ENCODE measurements at regions not wholly inside any gene's neighbourhood (a gene's known extent, or its start where the extent isn't known, plus 50 kb on each side); places are given as distances from the start of the nearest gene placed in this dataset.

GRCh38 chr13:34003656-34004055, 185.7 kb downstream of the RFC3 start:
- Mint-ChIP-seq H3K27ac (no peak overlapping the region), H3K4me1 (no peaks in the 10 kb centered on the region), H3K27me3 (peaks cover 1% of the 10 kb centered on the region), H3K36me3 (no peaks in the 10 kb centered on the region), H3K4me3 (no peak overlapping the region), H3K9me3 (no peaks in the 10 kb centered on the region)

- Mint-ChIP-seq H3K27me3 (peaks cover 1% of the 10 kb centered on the region), H3K9me3 (no peaks in the 10 kb centered on the region), H3K4me1 (no peaks in the 10 kb centered on the region), H3K36me3 (no peaks in the 10 kb centered on the region), H3K27ac (no peak overlapping the region), H3K4me3 (no peak overlapping the region)
Observed at GRCh38 chr13:34004676-34005075, 186.7 kb downstream of the RFC3 start.

DNA sequence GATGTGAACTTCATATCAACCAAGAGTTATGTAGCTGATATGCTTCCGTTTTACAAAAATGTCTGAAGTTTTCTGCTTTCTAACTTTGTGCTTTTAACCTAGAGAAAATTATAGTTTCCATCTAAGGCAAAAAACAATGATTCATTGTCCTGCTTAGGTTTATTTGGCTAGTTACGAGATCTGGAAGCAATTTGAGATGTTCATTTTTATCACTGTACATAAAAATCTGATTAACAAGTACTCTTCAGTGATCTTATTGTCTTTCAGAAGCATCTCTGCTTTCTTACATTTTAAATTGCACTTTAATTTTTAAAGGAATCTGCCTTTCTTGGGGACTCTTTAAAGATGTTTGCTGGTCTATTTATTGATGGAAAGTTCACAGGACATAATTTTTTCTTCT, 188.1 kb downstream of the RFC3 start:
- H3K4me3 Mint-ChIP-seq, result no peak overlapping the region
- H3K27me3 Mint-ChIP-seq, result peaks cover 1% of the 10 kb centered on the region
- no peaks in the 10 kb centered on the region for H3K4me1 Mint-ChIP-seq
- no peaks in the 10 kb centered on the region for H3K9me3 Mint-ChIP-seq
- H3K36me3 Mint-ChIP-seq, result no peaks in the 10 kb centered on the region
- H3K27ac Mint-ChIP-seq, result no peak overlapping the region

- H3K27me3 Mint-ChIP-seq, result peaks cover 3% of the 10 kb centered on the region
- no peak overlapping the region for H3K4me3 Mint-ChIP-seq
- no peaks in the 10 kb centered on the region for H3K36me3 Mint-ChIP-seq
- H3K4me1 Mint-ChIP-seq, result no peaks in the 10 kb centered on the region
- no peaks in the 10 kb centered on the region for H3K9me3 Mint-ChIP-seq
- H3K27ac Mint-ChIP-seq, result no peak overlapping the region
Observed at GRCh38 chr13:34011552-34012085, 193.7 kb downstream of the RFC3 start.

DNA sequence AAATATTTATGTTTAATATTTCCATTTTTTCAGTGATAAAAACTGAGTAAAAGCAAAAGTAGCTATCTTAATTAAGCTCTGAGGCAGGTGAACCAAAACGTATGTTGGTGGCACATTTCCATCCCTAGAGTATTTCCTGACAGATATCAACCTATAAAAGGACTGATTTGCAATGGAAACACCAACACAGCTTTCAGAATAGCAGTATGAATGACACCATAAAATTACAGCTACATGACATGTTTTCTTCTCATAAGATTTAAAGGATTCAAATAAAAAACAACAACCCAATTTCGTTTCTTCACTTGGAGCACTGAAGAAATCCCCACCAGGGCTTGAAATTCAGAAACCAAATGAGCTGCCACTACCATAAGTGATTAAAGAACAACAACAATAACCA, 194.4 kb downstream of the RFC3 start:
- no peaks in the 10 kb centered on the region for H3K36me3 Mint-ChIP-seq
- no peak overlapping the region for H3K4me3 Mint-ChIP-seq
- H3K27ac Mint-ChIP-seq, result no peak overlapping the region
- no peaks in the 10 kb centered on the region for H3K9me3 Mint-ChIP-seq
- H3K27me3 Mint-ChIP-seq, result peaks cover 3% of the 10 kb centered on the region
- no peaks in the 10 kb centered on the region for H3K4me1 Mint-ChIP-seq

DNA sequence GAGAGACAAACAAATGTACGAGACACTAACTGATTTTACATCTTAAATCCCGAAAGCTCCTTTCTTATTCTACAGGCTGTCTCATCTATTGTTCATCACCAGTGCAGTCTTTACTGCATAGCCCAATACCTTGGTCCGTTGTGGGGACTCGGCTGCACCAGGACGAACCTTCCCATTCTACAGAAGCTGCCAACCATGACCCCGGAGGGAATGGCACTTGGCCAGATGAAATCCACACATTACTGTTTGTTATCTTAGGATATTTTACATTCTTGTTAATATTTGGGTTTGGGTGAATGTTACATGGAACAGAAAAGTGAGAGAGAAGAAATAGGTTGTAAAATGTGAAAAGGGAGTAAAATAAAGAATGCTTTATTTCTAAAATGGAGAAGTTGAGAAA, 195.1 kb downstream of the RFC3 start:
- Mint-ChIP-seq H3K27me3 (peaks cover 3% of the 10 kb centered on the region), H3K9me3 (no peaks in the 10 kb centered on the region)

DNA sequence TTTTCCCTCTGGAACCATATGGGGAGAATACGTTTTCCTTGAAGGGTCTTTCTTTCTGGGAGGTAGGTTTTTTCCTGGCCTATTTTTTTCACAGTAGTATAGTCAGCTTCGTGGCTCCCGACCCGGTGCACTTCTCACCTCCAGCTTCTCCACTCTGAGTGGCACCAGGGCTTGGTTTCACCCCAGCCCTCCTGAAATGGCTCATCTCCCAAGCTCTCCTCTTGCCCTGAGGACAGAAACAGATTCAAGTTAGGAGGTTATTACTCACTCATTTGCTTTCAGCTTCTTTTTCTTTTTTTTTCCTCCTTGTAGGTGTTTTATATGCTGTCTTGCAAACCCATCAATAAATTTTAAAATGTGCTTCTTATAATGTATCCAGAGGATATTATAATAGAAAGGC, 199.3 kb downstream of the RFC3 start:
- Mint-ChIP-seq H3K27me3 (peaks cover 7% of the 10 kb centered on the region), H3K4me3 (no peak overlapping the region), H3K9me3 (peaks cover 0 to 10% (median 2%) of the 10 kb centered on the region in 3 donors), H3K4me1 (no peaks in the 10 kb centered on the region), H3K27ac (no peak overlapping the region), H3K36me3 (no peaks in the 10 kb centered on the region)

More for the DNA sequence above, 195.1 kb downstream of the RFC3 start:
- Mint-ChIP-seq H3K36me3 (no peaks in the 10 kb centered on the region), H3K27ac (no peak overlapping the region), H3K4me1 (no peaks in the 10 kb centered on the region), H3K4me3 (no peak overlapping the region)

DNA sequence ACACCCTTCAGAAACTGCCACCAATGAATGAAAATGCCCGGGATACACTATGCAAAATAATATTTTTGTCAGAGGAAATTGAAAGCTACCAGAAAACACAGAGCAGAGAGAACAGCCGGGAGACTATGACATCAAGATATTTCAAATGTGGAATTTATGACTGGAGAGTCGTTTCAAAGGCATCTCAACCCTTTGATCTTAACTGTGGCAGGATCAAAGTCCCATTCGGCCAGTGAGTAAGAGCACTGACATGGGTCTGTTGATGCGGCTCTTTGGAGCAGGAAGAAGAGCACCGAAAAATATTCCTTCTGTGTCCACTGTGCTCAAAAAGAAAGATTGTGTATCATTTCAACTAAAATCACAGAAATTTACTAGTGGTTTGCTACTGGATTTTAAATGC, 201.9 kb downstream of the RFC3 start:
- Mint-ChIP-seq H3K36me3 (no peaks in the 10 kb centered on the region), H3K4me1 (no peaks in the 10 kb centered on the region), H3K27me3 (peaks cover 4% of the 10 kb centered on the region)

DNA sequence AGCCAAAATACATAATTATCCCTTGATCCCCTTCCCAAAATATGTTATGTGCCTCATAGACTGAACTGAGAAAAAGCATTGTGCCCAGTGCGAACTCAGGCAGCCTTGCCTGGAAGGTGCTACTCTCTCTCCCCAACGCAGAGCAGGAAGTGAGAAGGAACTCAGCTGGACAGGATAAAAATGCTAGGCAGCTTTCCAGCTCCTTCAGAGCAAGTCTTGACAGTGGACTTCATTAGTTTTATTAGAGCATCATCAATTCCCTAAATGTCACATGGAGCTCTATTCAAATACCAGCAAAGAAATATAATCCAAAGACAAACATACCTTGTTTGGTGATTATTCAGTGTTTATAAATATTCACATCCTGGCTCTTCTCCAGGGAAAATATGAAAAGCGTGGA, 202.4 kb downstream of the RFC3 start:
- Mint-ChIP-seq H3K36me3 (no peaks in the 10 kb centered on the region), H3K27me3 (peaks cover 4% of the 10 kb centered on the region), H3K4me1 (no peaks in the 10 kb centered on the region), H3K4me3 (no peak overlapping the region), H3K9me3 (peaks cover 0 to 11% (median 3%) of the 10 kb centered on the region in 3 donors), H3K27ac (no peak overlapping the region)

More for the DNA sequence above, 201.9 kb downstream of the RFC3 start:
- no peak overlapping the region for H3K27ac Mint-ChIP-seq
- H3K4me3 Mint-ChIP-seq, result no peak overlapping the region
- peaks cover 0 to 11% (median 3%) of the 10 kb centered on the region in 3 donors for H3K9me3 Mint-ChIP-seq

DNA sequence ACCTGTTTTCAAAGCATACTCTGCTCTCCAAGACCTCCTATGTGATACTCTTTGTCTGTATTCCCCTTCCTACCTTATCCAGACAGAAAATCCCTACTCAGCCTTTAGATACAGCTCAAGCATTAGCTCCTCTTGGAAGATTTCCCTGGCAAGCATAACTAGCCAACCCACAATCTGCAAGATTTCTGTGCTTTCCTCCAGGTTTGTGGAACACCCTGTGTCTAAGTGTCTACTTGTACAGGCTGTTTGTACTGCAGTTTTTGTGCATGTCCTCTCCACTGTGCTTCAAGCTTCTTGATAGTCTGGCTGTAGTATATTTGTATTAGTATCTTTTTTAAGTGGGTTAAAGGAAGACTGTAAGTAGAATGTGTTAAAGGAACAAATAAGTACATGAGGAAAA, 203.7 kb downstream of the RFC3 start:
- peaks cover 4% of the 10 kb centered on the region for H3K27me3 Mint-ChIP-seq
- peaks cover 0 to 11% (median 3%) of the 10 kb centered on the region in 3 donors for H3K9me3 Mint-ChIP-seq
- no peaks in the 10 kb centered on the region for H3K36me3 Mint-ChIP-seq
- no peak overlapping the region for H3K27ac Mint-ChIP-seq
- no peak overlapping the region for H3K4me3 Mint-ChIP-seq
- no peaks in the 10 kb centered on the region for H3K4me1 Mint-ChIP-seq

- Mint-ChIP-seq H3K36me3 (peaks cover 2% of the 10 kb centered on the region), H3K4me1 (no peaks in the 10 kb centered on the region), H3K9me3 (peaks cover 2 to 14% (median 5%) of the 10 kb centered on the region in 3 donors), H3K4me3 (no peak overlapping the region), H3K27me3 (no peaks in the 10 kb centered on the region), H3K27ac (no peak overlapping the region)
Observed at GRCh38 chr13:34025746-34026145, 207.8 kb downstream of the RFC3 start.

DNA sequence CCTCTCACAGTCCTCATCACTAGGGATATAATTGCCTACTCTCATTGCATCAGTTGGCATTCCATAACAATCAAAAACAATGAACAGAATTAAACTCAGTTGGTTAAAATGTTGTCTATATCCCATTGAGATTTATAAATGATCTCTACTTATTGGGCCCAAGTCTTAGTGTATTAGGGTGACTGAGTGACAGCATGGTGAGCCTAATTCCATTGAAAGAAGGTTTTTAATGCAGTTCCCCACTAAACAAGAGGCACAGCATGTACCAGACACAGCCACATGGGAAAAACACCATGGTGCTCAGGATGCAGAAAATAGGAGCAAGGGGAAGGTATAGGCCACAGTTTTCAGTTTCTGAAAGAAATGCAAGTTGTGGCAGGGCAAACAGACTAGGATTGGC, 208.4 kb downstream of the RFC3 start:
- H3K4me3 Mint-ChIP-seq, result no peak overlapping the region
- no peaks in the 10 kb centered on the region for H3K27me3 Mint-ChIP-seq
- peaks cover 2 to 13% (median 5%) of the 10 kb centered on the region in 3 donors for H3K9me3 Mint-ChIP-seq
- H3K27ac Mint-ChIP-seq, result no peak overlapping the region
- H3K36me3 Mint-ChIP-seq, result peaks cover 2% of the 10 kb centered on the region
- H3K4me1 Mint-ChIP-seq, result no peaks in the 10 kb centered on the region

DNA sequence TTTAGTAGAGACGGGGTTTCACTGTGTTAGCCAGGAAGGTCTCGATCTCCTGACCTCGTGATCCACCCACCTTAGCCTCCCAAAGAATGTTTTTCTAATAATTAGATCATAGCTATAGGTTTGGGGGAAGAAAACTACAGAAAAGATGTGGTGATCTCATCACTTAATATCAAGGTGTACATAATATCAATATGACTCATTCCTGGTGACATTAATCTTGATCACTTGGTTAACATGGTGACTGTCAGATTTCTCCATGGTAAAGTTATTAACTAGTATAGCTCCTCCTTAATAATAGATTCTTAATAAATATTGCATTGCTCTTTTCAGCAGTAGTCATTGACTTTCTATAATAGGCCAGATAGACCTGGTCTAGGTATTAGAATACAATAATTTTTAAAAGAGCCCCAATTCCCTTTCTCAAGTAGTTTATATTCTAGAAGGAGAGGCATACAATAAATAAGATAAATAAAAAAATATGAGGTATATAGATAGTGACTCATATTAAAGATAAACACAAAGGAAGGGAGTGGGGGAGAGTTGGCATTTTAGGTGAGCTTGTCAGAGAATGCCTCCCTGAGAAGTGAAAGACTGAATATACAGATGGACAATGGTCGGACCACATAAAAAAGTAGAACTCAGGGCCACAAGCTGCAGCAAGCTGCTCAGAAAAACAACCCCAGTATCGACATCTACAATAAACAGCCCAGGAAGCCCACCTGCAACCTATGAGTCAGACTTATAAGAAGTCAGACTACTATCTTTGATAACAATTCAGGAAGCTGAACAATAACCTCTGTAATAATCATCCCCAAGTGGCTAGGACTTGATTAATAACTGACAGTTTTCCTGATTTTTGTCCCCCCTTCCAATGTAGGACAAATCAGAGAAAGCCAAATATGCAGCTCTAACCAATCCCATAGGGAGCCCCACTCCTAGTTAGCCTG, 210.8 kb downstream of the RFC3 start:
- peaks cover 2 to 3% (median 2%) of the 10 kb centered on the region in 3 donors for H3K9me3 Mint-ChIP-seq
- H3K4me1 Mint-ChIP-seq, result no peaks in the 10 kb centered on the region
- no peak overlapping the region for H3K4me3 Mint-ChIP-seq
- H3K27me3 Mint-ChIP-seq, result no peaks in the 10 kb centered on the region
- peaks cover 2% of the 10 kb centered on the region for H3K36me3 Mint-ChIP-seq
- H3K27ac Mint-ChIP-seq, result no peak overlapping the region

- Mint-ChIP-seq H3K4me3 (no peak overlapping the region), H3K36me3 (peaks cover 2% of the 10 kb centered on the region), H3K9me3 (peaks cover 2 to 7% (median 2%) of the 10 kb centered on the region in 3 donors), H3K27me3 (no peaks in the 10 kb centered on the region), H3K27ac (no peak overlapping the region), H3K4me1 (no peaks in the 10 kb centered on the region)
Observed at GRCh38 chr13:34030782-34031181, 212.8 kb downstream of the RFC3 start.

GRCh38 chr13:34031610-34032009, 213.7 kb downstream of the RFC3 start:
- Mint-ChIP-seq H3K27me3 (no peaks in the 10 kb centered on the region), H3K4me1 (no peaks in the 10 kb centered on the region), H3K27ac (no peak overlapping the region), H3K4me3 (no peak overlapping the region), H3K9me3 (peaks cover 2 to 7% (median 4%) of the 10 kb centered on the region in 3 donors), H3K36me3 (peaks cover 2% of the 10 kb centered on the region)

DNA sequence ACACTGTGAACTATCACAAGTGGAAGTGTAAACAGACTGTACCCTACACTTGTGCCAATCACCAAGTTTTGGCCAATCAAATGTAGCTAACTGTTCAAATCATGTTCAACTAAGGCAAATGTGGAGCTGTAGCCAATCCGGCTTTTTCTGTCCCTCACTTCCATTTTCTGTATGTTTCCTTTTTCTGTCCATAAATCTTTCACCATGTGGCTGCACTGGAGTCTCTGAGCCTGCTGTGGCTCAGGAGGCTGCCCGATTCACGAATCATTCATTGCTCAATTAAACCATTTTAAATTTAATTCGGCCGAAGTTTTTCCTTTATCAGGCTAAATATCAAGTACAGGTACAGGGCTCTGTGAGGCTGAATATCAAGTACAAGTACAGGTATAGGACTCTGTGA, 216.5 kb downstream of the RFC3 start:
- H3K4me1 Mint-ChIP-seq, result peaks cover 0 to 6% (median 4%) of the 10 kb centered on the region in 3 donors
- H3K4me3 Mint-ChIP-seq, result no peak overlapping the region
- peaks cover 0 to 4% (median 3%) of the 10 kb centered on the region in 3 donors for H3K9me3 Mint-ChIP-seq
- peaks cover 1% of the 10 kb centered on the region for H3K36me3 Mint-ChIP-seq
- H3K27ac Mint-ChIP-seq, result no peak overlapping the region
- H3K27me3 Mint-ChIP-seq, result no peaks in the 10 kb centered on the region

Data from IgD-negative memory B cell (primary cell).